B cell (primary cell): ENCODE measurements at regions not wholly inside any gene's neighbourhood (a gene's known extent, or its start where the extent isn't known, plus 50 kb on each side); places are given as distances from the start of the nearest gene placed in this dataset.

Source experiments
- EZH2 ChIP-seq: IDR thresholded peaks from 2 replicates; pipeline ENCODE4 v1.6.1; 2012; ENCODE audit warnings: borderline replicate concordance, low read depth, mild to moderate bottlenecking, moderate library complexity, low read length; ENCODE audit not compliant: insufficient read depth, poor library complexity, severe bottlenecking
- TF ChIP-seq, protein P1 (sequence below): fragments of 200-600 bp; IDR thresholded peaks from one replicate; pipeline ENCODE4 v1.8.0; 2022; ENCODE audit warnings: antibody characterized with exemption, mild to moderate bottlenecking

DNA sequence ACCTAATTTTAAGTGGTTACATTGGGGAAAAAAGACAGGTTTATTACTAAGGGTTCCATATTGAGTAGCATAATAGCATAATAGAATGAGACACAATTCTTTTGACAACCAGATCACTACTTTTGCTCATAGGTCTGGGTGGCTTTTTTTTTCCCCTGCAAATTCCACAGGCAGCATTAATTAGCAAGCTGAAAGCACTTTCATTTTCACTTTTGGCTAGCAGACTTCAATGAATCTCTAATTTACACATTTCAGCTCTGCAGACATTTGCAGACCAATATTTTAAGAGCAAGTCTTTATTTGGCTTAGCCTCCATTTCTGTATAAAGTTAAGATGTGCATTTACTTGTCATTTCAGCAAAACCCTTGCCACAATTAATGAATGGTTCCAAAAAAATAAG is 185.5 kb downstream of the NOL4 start:
- TF ChIP-seq, protein P1, sequence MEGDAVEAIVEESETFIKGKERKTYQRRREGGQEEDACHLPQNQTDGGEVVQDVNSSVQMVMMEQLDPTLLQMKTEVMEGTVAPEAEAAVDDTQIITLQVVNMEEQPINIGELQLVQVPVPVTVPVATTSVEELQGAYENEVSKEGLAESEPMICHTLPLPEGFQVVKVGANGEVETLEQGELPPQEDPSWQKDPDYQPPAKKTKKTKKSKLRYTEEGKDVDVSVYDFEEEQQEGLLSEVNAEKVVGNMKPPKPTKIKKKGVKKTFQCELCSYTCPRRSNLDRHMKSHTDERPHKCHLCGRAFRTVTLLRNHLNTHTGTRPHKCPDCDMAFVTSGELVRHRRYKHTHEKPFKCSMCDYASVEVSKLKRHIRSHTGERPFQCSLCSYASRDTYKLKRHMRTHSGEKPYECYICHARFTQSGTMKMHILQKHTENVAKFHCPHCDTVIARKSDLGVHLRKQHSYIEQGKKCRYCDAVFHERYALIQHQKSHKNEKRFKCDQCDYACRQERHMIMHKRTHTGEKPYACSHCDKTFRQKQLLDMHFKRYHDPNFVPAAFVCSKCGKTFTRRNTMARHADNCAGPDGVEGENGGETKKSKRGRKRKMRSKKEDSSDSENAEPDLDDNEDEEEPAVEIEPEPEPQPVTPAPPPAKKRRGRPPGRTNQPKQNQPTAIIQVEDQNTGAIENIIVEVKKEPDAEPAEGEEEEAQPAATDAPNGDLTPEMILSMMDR, result no peak
- TF ChIP-seq EZH2, result no peak
